GM12878 (cell line): ENCODE measurements at regions not wholly inside any gene's neighbourhood (a gene's known extent, or its start where the extent isn't known, plus 50 kb on each side); places are given as distances from the start of the nearest gene placed in this dataset.

ENCODE experiments used
- ATF7 ChIP-seq: fragments of 450-650 bp; IDR thresholded peaks from 2 replicates; pipeline ENCODE4 v1.6.1; 2016; ENCODE audit warnings: low read depth, mild to moderate bottlenecking
- CBX5 ChIP-seq: sonication (generic); IDR thresholded peaks from 2 replicates; pipeline ENCODE4 v1.6.1; 2016; ENCODE audit warnings: low read depth, moderate library complexity, mild to moderate bottlenecking, inconsistent platforms
- CREB1 ChIP-seq: IDR thresholded peaks from 2 replicates; pipeline ENCODE4 v1.6.1; 2012; ENCODE audit warnings: low read depth, mild to moderate bottlenecking, inconsistent platforms
- ESRRA ChIP-seq: IDR thresholded peaks from 2 replicates; pipeline ENCODE4 v1.6.1; 2012; ENCODE audit warnings: mild to moderate bottlenecking, low read length, improper control_type of control experiment
- FOXM1 ChIP-seq: IDR thresholded peaks from 2 replicates; pipeline ENCODE4 v1.6.1; 2012; ENCODE audit warnings: low read depth, mild to moderate bottlenecking, inconsistent platforms, low read length, moderate library complexity
- HCFC1 ChIP-seq: fragments of 150-350 bp; IDR thresholded peaks from 2 replicates; pipeline ENCODE4 v1.6.1; 2014; ENCODE audit warnings: low read length
- JUNB ChIP-seq: IDR thresholded peaks from 2 replicates; pipeline ENCODE4 v1.6.1; 2016; ENCODE audit warnings: antibody characterized with exemption, mild to moderate bottlenecking
- KDM1A ChIP-seq: fragments of 200-600 bp; sonication (generic); IDR thresholded peaks from 2 replicates; pipeline ENCODE4 v1.6.1; 2016; ENCODE audit warnings: borderline replicate concordance
- MEF2A ChIP-seq: IDR thresholded peaks from 2 replicates; pipeline ENCODE4 v1.6.1; 2011; ENCODE audit warnings: low read depth, mild to moderate bottlenecking, low read length, moderate library complexity; ENCODE audit not compliant: insufficient read depth
- NFXL1 ChIP-seq: fragments of 450-650 bp; IDR thresholded peaks from 2 replicates; pipeline ENCODE4 v1.6.1; 2017; ENCODE audit warnings: antibody characterized with exemption, mild to moderate bottlenecking, borderline replicate concordance
- RFX5 ChIP-seq: IDR thresholded peaks from 2 replicates; pipeline ENCODE4 v1.6.1; 2011; ENCODE audit warnings: low read depth, low read length, improper control_type of control experiment
- TCF7 ChIP-seq: IDR thresholded peaks from 2 replicates; pipeline ENCODE4 v1.6.1; 2014; ENCODE audit warnings: antibody characterized with exemption, borderline replicate concordance
- TF ChIP-seq, protein P1 (sequence below): fragments of 450-650 bp; IDR thresholded peaks from 2 replicates; pipeline ENCODE4 v1.6.1; 2016; ENCODE audit warnings: mild to moderate bottlenecking, moderate library complexity, borderline replicate concordance
- TF ChIP-seq, protein P2 (sequence below): fragments of 450-650 bp; formaldehyde crosslinking; IDR thresholded peaks from 2 replicates; pipeline ENCODE4 v1.4.0; 2020; ENCODE audit warnings: mild to moderate bottlenecking, moderate library complexity
- TF ChIP-seq, protein P3 (sequence below): fragments of 150-350 bp; IDR thresholded peaks from 2 replicates; pipeline ENCODE4 v1.6.1; 2016; ENCODE audit warnings: low read depth, low read length

GRCh38 chr7:83807774-83808173 lies 158.8 kb upstream of the SEMA3E start (continued):
- TF ChIP-seq, protein P1, sequence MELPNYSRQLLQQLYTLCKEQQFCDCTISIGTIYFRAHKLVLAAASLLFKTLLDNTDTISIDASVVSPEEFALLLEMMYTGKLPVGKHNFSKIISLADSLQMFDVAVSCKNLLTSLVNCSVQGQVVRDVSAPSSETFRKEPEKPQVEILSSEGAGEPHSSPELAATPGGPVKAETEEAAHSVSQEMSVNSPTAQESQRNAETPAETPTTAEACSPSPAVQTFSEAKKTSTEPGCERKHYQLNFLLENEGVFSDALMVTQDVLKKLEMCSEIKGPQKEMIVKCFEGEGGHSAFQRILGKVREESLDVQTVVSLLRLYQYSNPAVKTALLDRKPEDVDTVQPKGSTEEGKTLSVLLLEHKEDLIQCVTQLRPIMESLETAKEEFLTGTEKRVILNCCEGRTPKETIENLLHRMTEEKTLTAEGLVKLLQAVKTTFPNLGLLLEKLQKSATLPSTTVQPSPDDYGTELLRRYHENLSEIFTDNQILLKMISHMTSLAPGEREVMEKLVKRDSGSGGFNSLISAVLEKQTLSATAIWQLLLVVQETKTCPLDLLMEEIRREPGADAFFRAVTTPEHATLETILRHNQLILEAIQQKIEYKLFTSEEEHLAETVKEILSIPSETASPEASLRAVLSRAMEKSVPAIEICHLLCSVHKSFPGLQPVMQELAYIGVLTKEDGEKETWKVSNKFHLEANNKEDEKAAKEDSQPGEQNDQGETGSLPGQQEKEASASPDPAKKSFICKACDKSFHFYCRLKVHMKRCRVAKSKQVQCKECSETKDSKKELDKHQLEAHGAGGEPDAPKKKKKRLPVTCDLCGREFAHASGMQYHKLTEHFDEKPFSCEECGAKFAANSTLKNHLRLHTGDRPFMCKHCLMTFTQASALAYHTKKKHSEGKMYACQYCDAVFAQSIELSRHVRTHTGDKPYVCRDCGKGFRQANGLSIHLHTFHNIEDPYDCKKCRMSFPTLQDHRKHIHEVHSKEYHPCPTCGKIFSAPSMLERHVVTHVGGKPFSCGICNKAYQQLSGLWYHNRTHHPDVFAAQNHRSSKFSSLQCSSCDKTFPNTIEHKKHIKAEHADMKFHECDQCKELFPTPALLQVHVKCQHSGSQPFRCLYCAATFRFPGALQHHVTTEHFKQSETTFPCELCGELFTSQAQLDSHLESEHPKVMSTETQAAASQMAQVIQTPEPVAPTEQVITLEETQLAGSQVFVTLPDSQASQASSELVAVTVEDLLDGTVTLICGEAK, result no peak
- TF ChIP-seq CBX5 (no peak), MEF2A (peak; percentile 68; the same call in 1 of the 2 replicates), ATF7 (peak; percentile 69), NFXL1 (no peak), TCF7 (no peak), ESRRA (no peak), FOXM1 (peak; percentile 33; the same call in 1 of the 2 replicates), RFX5 (no peak), JUNB (peak; percentile 40), CREB1 (peak; percentile 75; the same call in 1 of the 2 replicates), HCFC1 (no peak), KDM1A (no peak)
- TF ChIP-seq, protein P2, sequence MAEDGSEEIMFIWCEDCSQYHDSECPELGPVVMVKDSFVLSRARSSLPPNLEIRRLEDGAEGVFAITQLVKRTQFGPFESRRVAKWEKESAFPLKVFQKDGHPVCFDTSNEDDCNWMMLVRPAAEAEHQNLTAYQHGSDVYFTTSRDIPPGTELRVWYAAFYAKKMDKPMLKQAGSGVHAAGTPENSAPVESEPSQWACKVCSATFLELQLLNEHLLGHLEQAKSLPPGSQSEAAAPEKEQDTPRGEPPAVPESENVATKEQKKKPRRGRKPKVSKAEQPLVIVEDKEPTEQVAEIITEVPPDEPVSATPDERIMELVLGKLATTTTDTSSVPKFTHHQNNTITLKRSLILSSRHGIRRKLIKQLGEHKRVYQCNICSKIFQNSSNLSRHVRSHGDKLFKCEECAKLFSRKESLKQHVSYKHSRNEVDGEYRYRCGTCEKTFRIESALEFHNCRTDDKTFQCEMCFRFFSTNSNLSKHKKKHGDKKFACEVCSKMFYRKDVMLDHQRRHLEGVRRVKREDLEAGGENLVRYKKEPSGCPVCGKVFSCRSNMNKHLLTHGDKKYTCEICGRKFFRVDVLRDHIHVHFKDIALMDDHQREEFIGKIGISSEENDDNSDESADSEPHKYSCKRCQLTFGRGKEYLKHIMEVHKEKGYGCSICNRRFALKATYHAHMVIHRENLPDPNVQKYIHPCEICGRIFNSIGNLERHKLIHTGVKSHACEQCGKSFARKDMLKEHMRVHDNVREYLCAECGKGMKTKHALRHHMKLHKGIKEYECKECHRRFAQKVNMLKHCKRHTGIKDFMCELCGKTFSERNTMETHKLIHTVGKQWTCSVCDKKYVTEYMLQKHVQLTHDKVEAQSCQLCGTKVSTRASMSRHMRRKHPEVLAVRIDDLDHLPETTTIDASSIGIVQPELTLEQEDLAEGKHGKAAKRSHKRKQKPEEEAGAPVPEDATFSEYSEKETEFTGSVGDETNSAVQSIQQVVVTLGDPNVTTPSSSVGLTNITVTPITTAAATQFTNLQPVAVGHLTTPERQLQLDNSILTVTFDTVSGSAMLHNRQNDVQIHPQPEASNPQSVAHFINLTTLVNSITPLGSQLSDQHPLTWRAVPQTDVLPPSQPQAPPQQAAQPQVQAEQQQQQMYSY (CRISPR knock-in tag), result no peak
- TF ChIP-seq, protein P3, sequence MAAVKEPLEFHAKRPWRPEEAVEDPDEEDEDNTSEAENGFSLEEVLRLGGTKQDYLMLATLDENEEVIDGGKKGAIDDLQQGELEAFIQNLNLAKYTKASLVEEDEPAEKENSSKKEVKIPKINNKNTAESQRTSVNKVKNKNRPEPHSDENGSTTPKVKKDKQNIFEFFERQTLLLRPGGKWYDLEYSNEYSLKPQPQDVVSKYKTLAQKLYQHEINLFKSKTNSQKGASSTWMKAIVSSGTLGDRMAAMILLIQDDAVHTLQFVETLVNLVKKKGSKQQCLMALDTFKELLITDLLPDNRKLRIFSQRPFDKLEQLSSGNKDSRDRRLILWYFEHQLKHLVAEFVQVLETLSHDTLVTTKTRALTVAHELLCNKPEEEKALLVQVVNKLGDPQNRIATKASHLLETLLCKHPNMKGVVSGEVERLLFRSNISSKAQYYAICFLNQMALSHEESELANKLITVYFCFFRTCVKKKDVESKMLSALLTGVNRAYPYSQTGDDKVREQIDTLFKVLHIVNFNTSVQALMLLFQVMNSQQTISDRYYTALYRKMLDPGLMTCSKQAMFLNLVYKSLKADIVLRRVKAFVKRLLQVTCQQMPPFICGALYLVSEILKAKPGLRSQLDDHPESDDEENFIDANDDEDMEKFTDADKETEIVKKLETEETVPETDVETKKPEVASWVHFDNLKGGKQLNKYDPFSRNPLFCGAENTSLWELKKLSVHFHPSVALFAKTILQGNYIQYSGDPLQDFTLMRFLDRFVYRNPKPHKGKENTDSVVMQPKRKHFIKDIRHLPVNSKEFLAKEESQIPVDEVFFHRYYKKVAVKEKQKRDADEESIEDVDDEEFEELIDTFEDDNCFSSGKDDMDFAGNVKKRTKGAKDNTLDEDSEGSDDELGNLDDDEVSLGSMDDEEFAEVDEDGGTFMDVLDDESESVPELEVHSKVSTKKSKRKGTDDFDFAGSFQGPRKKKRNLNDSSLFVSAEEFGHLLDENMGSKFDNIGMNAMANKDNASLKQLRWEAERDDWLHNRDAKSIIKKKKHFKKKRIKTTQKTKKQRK, result no peak
